NT2/D1 (cell line): ENCODE measurements at regions not wholly inside any gene's neighbourhood (a gene's known extent, or its start where the extent isn't known, plus 50 kb on each side); places are given as distances from the start of the nearest gene placed in this dataset.

Experiments
- YY1 ChIP-seq: IDR thresholded peaks from 2 replicates; pipeline ENCODE4 v1.6.1; 2011; ENCODE audit not compliant: insufficient read length, insufficient read depth
- ZNF274 ChIP-seq: IDR thresholded peaks from 2 replicates; pipeline ENCODE4 v1.6.1; 2011; ENCODE audit warnings: mild to moderate bottlenecking, low read depth, low read length

DNA sequence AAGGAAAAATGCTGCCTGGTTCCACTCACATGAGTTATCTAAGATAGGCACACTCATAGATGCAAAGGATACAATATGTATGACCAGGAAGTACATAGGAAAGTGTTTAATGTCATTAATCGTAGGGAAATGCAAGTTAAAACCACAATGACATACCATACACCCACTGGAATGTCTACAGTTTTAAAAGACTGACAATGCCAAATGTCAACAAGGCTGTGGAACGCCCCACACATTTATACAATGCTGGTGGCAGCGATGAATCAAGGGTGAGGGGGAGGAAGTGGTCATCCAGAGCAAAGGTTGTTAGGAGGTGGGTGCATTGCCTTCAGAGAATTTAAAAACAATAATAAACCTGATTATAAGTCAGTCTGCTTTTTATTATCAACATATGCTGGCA, 437.8 kb downstream of the ARHGEF28 start:
- no peak for TF ChIP-seq YY1
- no peak for TF ChIP-seq ZNF274
